ENCODE measurements at regions not wholly inside any gene's neighbourhood (a gene's known extent, or its start where the extent isn't known, plus 50 kb on each side); places are given as distances from the start of the nearest gene placed in this dataset.
A peak's percentile ranks its signal among the peaks of the same experiment; 100 is the strongest.

DNA sequence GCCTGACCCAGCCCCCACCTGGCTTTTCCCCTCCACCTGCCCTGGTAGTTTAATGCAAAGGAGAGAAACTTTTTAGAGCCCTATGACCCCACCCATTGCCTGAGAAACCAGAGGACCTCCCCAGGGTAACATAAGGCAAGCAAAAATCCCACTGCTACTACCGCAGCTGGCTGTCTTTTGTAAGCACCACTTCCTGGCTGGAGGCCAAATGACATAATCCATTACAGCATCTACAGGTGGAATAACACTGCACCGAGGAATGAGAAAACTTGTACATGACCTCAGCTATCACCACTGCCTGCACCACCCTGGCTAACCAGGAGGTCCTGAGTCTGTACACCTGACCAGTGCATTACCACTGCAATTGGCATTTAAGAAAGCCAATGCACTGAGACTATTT, 149.6 kb upstream of the GALNT5 start:
- Histone ChIP-seq H3K9ac (ENCODE audit: control insufficient read depth, insufficient read depth, low read length) (no peak overlapping the region), H2AFZ (ENCODE audit: control insufficient read depth, low read depth, low read length) (no peak overlapping the region), H4K20me1 (ENCODE audit: control insufficient read depth, insufficient read depth) (no peaks in the 10 kb centered on the region), H3K27me3 (replicated peaks in 1 of 2; ENCODE audit: control insufficient read depth in 2 of 2, insufficient read depth in 2 of 2, low read length in 1 of 2) (no peaks in the 10 kb centered on the region), H3K79me2 (ENCODE audit: control insufficient read depth, insufficient read depth, low read length) (no peaks in the 10 kb centered on the region), H3K27ac (ENCODE audit: control insufficient read depth, insufficient read depth) (no peak overlapping the region), H3K9me3 (replicated peaks; ENCODE audit: control insufficient read depth, insufficient read depth, low read length) (no peaks in the 10 kb centered on the region), H3K4me2 (ENCODE audit: control insufficient read depth, insufficient read depth) (no peak overlapping the region), H3K36me3 (ENCODE audit: control insufficient read depth in 2 of 2, insufficient read depth in 2 of 2, low read length in 1 of 2) (no peaks in the 10 kb centered on the region), H3K4me1 (ENCODE audit: control insufficient read depth, insufficient read depth, low read length) (no peaks in the 10 kb centered on the region), H3K4me3 (no peak overlapping the region)
- in situ Hi-C loops (cut with MboI): no loop called here
- FAIRE-seq (no peak), ATAC-seq (peak; percentile 60), DNase-seq (ENCODE audit: low read depth, low spot score) (no peak)
- 77% methylated on average over 2 of the region's 2 CpGs for WGBS (ENCODE audit: insufficient coverage, insufficient replicate concordance, low lambda C conversion rate, missing lambda C conversion rate)
- ChIA-PET RAD21 (ENCODE audit: unreplicated experiment) (no interaction called here), POLR2A (interaction anchor here (1.1 kb wide), 1 partner anchor 9 kb away, joined by 3 read pairs; no protein-coding TSS in a partner anchor), SMC1A (ENCODE audit: uncharacterized antibody, unreplicated experiment) (no interaction called here), CTCF (no interaction called here)
- TF ChIP-seq TCF3 (IDR thresholded peaks at IDR 0.05; ENCODE audit: borderline replicate concordance, insufficient read depth, low read depth, low read length) (no peak), ATF7 (IDR thresholded peaks at IDR 0.05; ENCODE audit: low read depth) (peak; percentile 39; the same call in 1 of the 2 replicates)
- intact Hi-C loops (cut with micrococcal nuclease; ENCODE audit: unreplicated experiment): no loop called here
- no TSS peak for BruUV-seq (replicated peaks)

DNA sequence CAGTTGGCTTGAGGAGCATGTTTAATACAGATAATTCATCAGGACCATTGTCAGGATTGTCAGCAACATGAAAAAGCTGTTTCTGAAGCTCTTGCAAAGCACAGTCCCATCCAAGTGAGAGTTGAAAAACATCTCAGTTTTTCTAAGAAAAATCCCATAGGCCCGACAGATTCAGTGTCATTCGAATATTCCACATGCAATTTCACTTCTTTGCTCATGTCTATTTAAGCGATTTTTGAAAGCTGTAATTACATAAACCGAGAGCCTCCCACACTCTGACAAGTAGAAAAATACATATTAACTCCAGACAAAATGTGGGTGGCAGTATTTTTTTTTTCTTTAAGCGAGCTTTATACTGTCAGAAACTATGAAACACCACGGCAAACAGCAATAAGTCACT, 134.7 kb upstream of the GALNT5 start:
- Histone ChIP-seq H4K20me1 (ENCODE audit: control insufficient read depth, insufficient read depth) (no peaks in the 10 kb centered on the region), H2AFZ (ENCODE audit: control insufficient read depth, low read depth, low read length) (no peak overlapping the region), H3K4me3 (no peak overlapping the region), H3K36me3 (ENCODE audit: control insufficient read depth in 2 of 2, insufficient read depth in 2 of 2, low read length in 1 of 2) (no peaks in the 10 kb centered on the region), H3K79me2 (ENCODE audit: control insufficient read depth, insufficient read depth, low read length) (no peaks in the 10 kb centered on the region), H3K9me3 (replicated peaks; ENCODE audit: control insufficient read depth, insufficient read depth, low read length) (no peaks in the 10 kb centered on the region), H3K4me1 (ENCODE audit: control insufficient read depth, insufficient read depth, low read length) (no peaks in the 10 kb centered on the region), H3K4me2 (ENCODE audit: control insufficient read depth, insufficient read depth) (no peak overlapping the region), H3K27me3 (replicated peaks in 1 of 2; ENCODE audit: control insufficient read depth in 2 of 2, insufficient read depth in 2 of 2, low read length in 1 of 2) (peaks cover 0 to 2% of the 10 kb centered on the region in 2 experiments; a peak in 2 of 4 replicates), H3K9ac (ENCODE audit: control insufficient read depth, insufficient read depth, low read length) (no peak overlapping the region), H3K27ac (ENCODE audit: control insufficient read depth, insufficient read depth) (no peak overlapping the region)
- DNase-seq (ENCODE audit: low read depth, low spot score): no peak
- ATAC-seq: no peak
- 40% methylated on average over 6 of the region's 6 CpGs for WGBS (ENCODE audit: insufficient coverage, insufficient replicate concordance, low lambda C conversion rate, missing lambda C conversion rate)
- FAIRE-seq: no peak
- RAD21 ChIA-PET (ENCODE audit: unreplicated experiment): no interaction called here
- CTCF ChIA-PET: interaction anchor here (0.9 to 1.5 kb wide), 2 partner anchors 11 to 67 kb away, joined by 3 to 4 read pairs; no protein-coding TSS in a partner anchor
- intact Hi-C loops (cut with micrococcal nuclease; ENCODE audit: unreplicated experiment): no loop called here
- no TSS peak for BruUV-seq (replicated peaks)
- in situ Hi-C loops (cut with MboI): no loop called here
- POLR2A ChIA-PET: no interaction called here
- SMC1A ChIA-PET (ENCODE audit: uncharacterized antibody, unreplicated experiment): interaction anchor here (1.0 to 1.8 kb wide), 6 partner anchors 25 to 71 kb away, joined by 3 to 7 read pairs (median 3); no protein-coding TSS in a partner anchor
- TF ChIP-seq JUND (IDR thresholded peaks at IDR 0.05; ENCODE audit: low read depth, low read length) (no peak), RB1 (IDR thresholded peaks at IDR 0.05; ENCODE audit: borderline replicate concordance) (no peak), WRNIP1 (IDR thresholded peaks at IDR 0.05; ENCODE audit: borderline replicate concordance, low read depth, low read length) (no peak), POLR2AphosphoS2 (IDR thresholded peaks at IDR 0.05; ENCODE audit: low read depth, low read length) (no peak), MXI1 (IDR thresholded peaks at IDR 0.05; ENCODE audit: low read depth, low read length) (no peak), BHLHE40 (IDR thresholded peaks at IDR 0.05; ENCODE audit: borderline replicate concordance in 1 of 2, low read depth in 2 of 2, low read length in 1 of 2) (no peak), PAX5 (IDR thresholded peaks at IDR 0.05; ENCODE audit: borderline replicate concordance, low read depth, low read length) (no peak), ZNF274 (IDR thresholded peaks at IDR 0.05; ENCODE audit: insufficient read depth, insufficient read length) (no peak), TCF3 (IDR thresholded peaks at IDR 0.05; ENCODE audit: borderline replicate concordance, insufficient read depth, low read depth, low read length) (no peak), CHD2 (IDR thresholded peaks at IDR 0.05; ENCODE audit: borderline replicate concordance, low read depth, low read length) (no peak)
- TF ChIP-seq, protein P1, sequence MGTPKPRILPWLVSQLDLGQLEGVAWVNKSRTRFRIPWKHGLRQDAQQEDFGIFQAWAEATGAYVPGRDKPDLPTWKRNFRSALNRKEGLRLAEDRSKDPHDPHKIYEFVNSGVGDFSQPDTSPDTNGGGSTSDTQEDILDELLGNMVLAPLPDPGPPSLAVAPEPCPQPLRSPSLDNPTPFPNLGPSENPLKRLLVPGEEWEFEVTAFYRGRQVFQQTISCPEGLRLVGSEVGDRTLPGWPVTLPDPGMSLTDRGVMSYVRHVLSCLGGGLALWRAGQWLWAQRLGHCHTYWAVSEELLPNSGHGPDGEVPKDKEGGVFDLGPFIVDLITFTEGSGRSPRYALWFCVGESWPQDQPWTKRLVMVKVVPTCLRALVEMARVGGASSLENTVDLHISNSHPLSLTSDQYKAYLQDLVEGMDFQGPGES (IDR thresholded peaks at IDR 0.05): no peak
- TF ChIP-seq, protein P2, sequence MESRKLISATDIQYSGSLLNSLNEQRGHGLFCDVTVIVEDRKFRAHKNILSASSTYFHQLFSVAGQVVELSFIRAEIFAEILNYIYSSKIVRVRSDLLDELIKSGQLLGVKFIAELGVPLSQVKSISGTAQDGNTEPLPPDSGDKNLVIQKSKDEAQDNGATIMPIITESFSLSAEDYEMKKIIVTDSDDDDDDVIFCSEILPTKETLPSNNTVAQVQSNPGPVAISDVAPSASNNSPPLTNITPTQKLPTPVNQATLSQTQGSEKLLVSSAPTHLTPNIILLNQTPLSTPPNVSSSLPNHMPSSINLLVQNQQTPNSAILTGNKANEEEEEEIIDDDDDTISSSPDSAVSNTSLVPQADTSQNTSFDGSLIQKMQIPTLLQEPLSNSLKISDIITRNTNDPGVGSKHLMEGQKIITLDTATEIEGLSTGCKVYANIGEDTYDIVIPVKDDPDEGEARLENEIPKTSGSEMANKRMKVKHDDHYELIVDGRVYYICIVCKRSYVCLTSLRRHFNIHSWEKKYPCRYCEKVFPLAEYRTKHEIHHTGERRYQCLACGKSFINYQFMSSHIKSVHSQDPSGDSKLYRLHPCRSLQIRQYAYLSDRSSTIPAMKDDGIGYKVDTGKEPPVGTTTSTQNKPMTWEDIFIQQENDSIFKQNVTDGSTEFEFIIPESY (IDR thresholded peaks at IDR 0.05): no peak
